Endodermal cell (in vitro differentiated cells): ENCODE measurements at regions not wholly inside any gene's neighbourhood (a gene's known extent, or its start where the extent isn't known, plus 50 kb on each side); places are given as distances from the start of the nearest gene placed in this dataset.

Experiments used
- DNase-seq: peaks from one replicate; pipeline ENCODE4 v3.0.0-alpha.2; 2017
- H3K27ac ChIP-seq: 2 replicates; pipeline ENCODE4 v1.5.1; 2013; ENCODE audit warnings: mild to moderate bottlenecking, low read depth, low read length, moderate library complexity
- H3K27me3 ChIP-seq: 2 replicates; pipeline ENCODE4 v1.6.1; 2013; ENCODE audit warnings: mild to moderate bottlenecking, low read length, moderate library complexity; ENCODE audit not compliant: insufficient read depth, control insufficient read depth, poor library complexity, severe bottlenecking
- H3K36me3 ChIP-seq: 2 replicates; pipeline ENCODE4 v1.7.0; 2013; ENCODE audit warnings: mild to moderate bottlenecking, low read length, moderate library complexity; ENCODE audit not compliant: control insufficient read depth, insufficient read depth
- H3K4me1 ChIP-seq: one replicate; pipeline ENCODE4 v1.7.0; 2013; ENCODE audit warnings: low read length; ENCODE audit not compliant: control insufficient read depth, insufficient read depth
- H3K4me3 ChIP-seq: 2 replicates; pipeline ENCODE4 v1.5.1; 2013; ENCODE audit warnings: mild to moderate bottlenecking, low read length, moderate library complexity
- H3K9ac ChIP-seq: 2 replicates; pipeline ENCODE4 v1.6.1; 2013; ENCODE audit warnings: mild to moderate bottlenecking, low read length, moderate library complexity; ENCODE audit not compliant: poor library complexity, severe bottlenecking; ENCODE audit errors: extremely low read depth
- H3K9me3 ChIP-seq: 2 replicates; pipeline ENCODE4 v1.6.1; 2013; ENCODE audit warnings: mild to moderate bottlenecking, low read length, moderate library complexity; ENCODE audit not compliant: control insufficient read depth
- H3K27ac Mint-ChIP-seq: 2 replicates; pipeline ENCODE4 v1.8.0; 2020; ENCODE audit warnings: mixed read lengths
- H3K27me3 Mint-ChIP-seq: 2 replicates; pipeline ENCODE4 v1.8.0; 2021; ENCODE audit warnings: mild to moderate bottlenecking, mixed read lengths; ENCODE audit not compliant: insufficient read depth
- H3K36me3 Mint-ChIP-seq: 2 replicates; pipeline ENCODE4 v1.8.0; 2020; ENCODE audit warnings: low read depth, mixed read lengths
- H3K4me1 Mint-ChIP-seq: 2 replicates; pipeline ENCODE4 v1.8.0; 2020; ENCODE audit warnings: mixed read lengths
- H3K4me3 Mint-ChIP-seq: 2 replicates; pipeline ENCODE4 v1.8.0; 2020; ENCODE audit warnings: mild to moderate bottlenecking, moderate library complexity, mixed read lengths
- H3K9me3 Mint-ChIP-seq: 2 replicates; pipeline ENCODE4 v1.8.0; 2020; ENCODE audit warnings: mild to moderate bottlenecking, mixed read lengths
- WGBS, 2 experiments: methylation state at CpG; one replicate each; pipeline versions ENCODE4 v1.1.5 to v1.1.7; 2013; ENCODE audit warnings: missing lambda C conversion rate in 2 of 2, mixed read lengths in 1 of 2; ENCODE audit not compliant: insufficient coverage in 1 of 2, insufficient read length in 1 of 2; 5-methylcytosine and 5-hydroxymethylcytosine counted together
- TF ChIP-seq, protein P1 (sequence below): fragments of 200-600 bp; sonication (generic); conservative IDR thresholded peaks from 2 replicates; pipeline ENCODE4 v1.5.0; 2021; ENCODE audit warnings: antibody characterized with exemption, mild to moderate bottlenecking

- Mint-ChIP-seq H3K27me3 (no peaks in the 10 kb centered on the region), H3K27ac (no peak overlapping the region), H3K9me3 (no peaks in the 10 kb centered on the region), H3K4me1 (peaks cover 3% of the 10 kb centered on the region), H3K36me3 (no peaks in the 10 kb centered on the region), H3K4me3 (no peak overlapping the region)
- no peaks in the 10 kb centered on the region for H3K36me3 ChIP-seq
- TF ChIP-seq, protein P1, sequence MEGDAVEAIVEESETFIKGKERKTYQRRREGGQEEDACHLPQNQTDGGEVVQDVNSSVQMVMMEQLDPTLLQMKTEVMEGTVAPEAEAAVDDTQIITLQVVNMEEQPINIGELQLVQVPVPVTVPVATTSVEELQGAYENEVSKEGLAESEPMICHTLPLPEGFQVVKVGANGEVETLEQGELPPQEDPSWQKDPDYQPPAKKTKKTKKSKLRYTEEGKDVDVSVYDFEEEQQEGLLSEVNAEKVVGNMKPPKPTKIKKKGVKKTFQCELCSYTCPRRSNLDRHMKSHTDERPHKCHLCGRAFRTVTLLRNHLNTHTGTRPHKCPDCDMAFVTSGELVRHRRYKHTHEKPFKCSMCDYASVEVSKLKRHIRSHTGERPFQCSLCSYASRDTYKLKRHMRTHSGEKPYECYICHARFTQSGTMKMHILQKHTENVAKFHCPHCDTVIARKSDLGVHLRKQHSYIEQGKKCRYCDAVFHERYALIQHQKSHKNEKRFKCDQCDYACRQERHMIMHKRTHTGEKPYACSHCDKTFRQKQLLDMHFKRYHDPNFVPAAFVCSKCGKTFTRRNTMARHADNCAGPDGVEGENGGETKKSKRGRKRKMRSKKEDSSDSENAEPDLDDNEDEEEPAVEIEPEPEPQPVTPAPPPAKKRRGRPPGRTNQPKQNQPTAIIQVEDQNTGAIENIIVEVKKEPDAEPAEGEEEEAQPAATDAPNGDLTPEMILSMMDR = no peak
- no peaks in the 10 kb centered on the region for H3K27me3 ChIP-seq
- no peak overlapping the region for H3K4me3 ChIP-seq
- H3K4me1 ChIP-seq = no peaks in the 10 kb centered on the region
- DNase-seq = no peak
- WGBS, 2 experiments = 91 to 100% methylated on average over 1 to 3 of the region's 3 CpGs
- no peaks in the 10 kb centered on the region for H3K9me3 ChIP-seq
- no peak overlapping the region for H3K9ac ChIP-seq
- H3K27ac ChIP-seq = no peak overlapping the region
Measured at GRCh38 chrX:117455787-117456186, 660.8 kb downstream of the KLHL13 start.

GRCh38 chrX:117429501-117429900 is 687.1 kb downstream of the KLHL13 start:
- H3K36me3 Mint-ChIP-seq = no peaks in the 10 kb centered on the region
- no peaks in the 10 kb centered on the region for H3K36me3 ChIP-seq
- H3K4me3 ChIP-seq = no peak overlapping the region
- 92% methylated on average over 2 of the region's 2 CpGs; no CpG with 5 or more reads in 1 of the 2 experiments for WGBS, 2 experiments
- no peaks in the 10 kb centered on the region for H3K9me3 Mint-ChIP-seq
- H3K4me1 ChIP-seq = no peaks in the 10 kb centered on the region
- H3K27me3 Mint-ChIP-seq = no peaks in the 10 kb centered on the region
- H3K4me1 Mint-ChIP-seq = no peaks in the 10 kb centered on the region
- H3K27me3 ChIP-seq = no peaks in the 10 kb centered on the region
- H3K27ac Mint-ChIP-seq = no peak overlapping the region
- H3K27ac ChIP-seq = no peak overlapping the region
- H3K9ac ChIP-seq = no peak overlapping the region
- H3K9me3 ChIP-seq = no peaks in the 10 kb centered on the region
- H3K4me3 Mint-ChIP-seq = no peak overlapping the region
- TF ChIP-seq, protein P1 = no peak
- DNase-seq = no peak

DNA sequence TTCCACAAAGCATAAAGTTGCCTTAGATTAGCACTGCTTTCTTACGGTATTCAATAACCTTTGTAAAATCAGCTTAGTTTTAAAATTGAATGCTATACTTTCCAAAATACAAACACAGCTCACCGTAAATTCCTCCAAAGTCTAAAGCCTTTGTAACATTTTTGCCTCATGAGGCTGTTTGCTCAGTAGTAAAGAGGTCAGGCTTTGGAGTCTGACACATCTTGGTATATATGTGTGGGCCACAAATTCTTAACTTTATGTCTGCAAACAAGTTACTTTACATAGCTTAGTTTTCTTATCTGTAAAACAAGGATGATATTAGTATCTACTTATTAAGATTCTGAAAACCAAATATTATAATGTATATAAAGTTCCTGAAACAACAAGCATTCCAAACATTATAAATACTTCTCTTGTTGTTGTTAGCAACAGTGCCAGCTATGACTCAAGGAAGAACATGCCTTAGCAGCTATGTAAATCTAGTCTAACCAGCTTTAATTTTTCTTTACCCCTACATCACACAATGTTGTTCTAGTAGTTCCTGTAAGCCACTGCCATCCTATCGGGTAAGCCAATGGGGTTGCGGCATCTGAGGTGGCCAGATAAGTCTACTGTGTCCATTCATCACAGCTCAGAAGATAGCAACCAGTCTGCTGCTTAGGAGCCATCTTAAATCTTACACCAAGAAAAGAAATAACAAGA is 709.0 kb downstream of the KLHL13 start:
- no peak for DNase-seq
- TF ChIP-seq, protein P1 = no peak
- no peaks in the 10 kb centered on the region for H3K4me1 Mint-ChIP-seq
- WGBS, 2 experiments = 91% methylated on average over 4 of the region's 4 CpGs; no CpG with 5 or more reads in 1 of the 2 experiments
- H3K36me3 Mint-ChIP-seq = no peaks in the 10 kb centered on the region
- no peak overlapping the region for H3K27ac Mint-ChIP-seq
- H3K27me3 ChIP-seq = no peaks in the 10 kb centered on the region
- no peak overlapping the region for H3K4me3 ChIP-seq
- H3K9me3 Mint-ChIP-seq = peaks cover 8% of the 10 kb centered on the region
- no peak overlapping the region for H3K9ac ChIP-seq
- H3K4me3 Mint-ChIP-seq = no peak overlapping the region
- no peaks in the 10 kb centered on the region for H3K9me3 ChIP-seq
- H3K4me1 ChIP-seq = no peaks in the 10 kb centered on the region
- H3K27me3 Mint-ChIP-seq = peaks cover 2% of the 10 kb centered on the region
- H3K36me3 ChIP-seq = no peaks in the 10 kb centered on the region
- H3K27ac ChIP-seq = no peak overlapping the region
